OCI-LY3 (cell line): ENCODE measurements at regions not wholly inside any gene's neighbourhood (a gene's known extent, or its start where the extent isn't known, plus 50 kb on each side); places are given as distances from the start of the nearest gene placed in this dataset.

Source experiments
- CTCF ChIP-seq: fragments of 200-600, 300-600 bp; sonication (generic); IDR thresholded peaks from 2 replicates; pipeline ENCODE4 v1.5.1; 2014; ENCODE audit warnings: antibody characterized with exemption, low read length, low read depth
- EZH2phosphoT487 ChIP-seq: fragments of 200-600 bp; shearing (Covaris generic); IDR thresholded peaks from 2 replicates; pipeline ENCODE4 v1.6.1; 2018; ENCODE audit warnings: antibody characterized with exemption, mixed run types, low read depth

GRCh38 chr11:121801394-121801748, 314.6 kb downstream of the BLID start:
- TF ChIP-seq CTCF (no peak), EZH2phosphoT487 (no peak)
